ENCODE measurements at regions not wholly inside any gene's neighbourhood (a gene's known extent, or its start where the extent isn't known, plus 50 kb on each side); places are given as distances from the start of the nearest gene placed in this dataset.

DNA sequence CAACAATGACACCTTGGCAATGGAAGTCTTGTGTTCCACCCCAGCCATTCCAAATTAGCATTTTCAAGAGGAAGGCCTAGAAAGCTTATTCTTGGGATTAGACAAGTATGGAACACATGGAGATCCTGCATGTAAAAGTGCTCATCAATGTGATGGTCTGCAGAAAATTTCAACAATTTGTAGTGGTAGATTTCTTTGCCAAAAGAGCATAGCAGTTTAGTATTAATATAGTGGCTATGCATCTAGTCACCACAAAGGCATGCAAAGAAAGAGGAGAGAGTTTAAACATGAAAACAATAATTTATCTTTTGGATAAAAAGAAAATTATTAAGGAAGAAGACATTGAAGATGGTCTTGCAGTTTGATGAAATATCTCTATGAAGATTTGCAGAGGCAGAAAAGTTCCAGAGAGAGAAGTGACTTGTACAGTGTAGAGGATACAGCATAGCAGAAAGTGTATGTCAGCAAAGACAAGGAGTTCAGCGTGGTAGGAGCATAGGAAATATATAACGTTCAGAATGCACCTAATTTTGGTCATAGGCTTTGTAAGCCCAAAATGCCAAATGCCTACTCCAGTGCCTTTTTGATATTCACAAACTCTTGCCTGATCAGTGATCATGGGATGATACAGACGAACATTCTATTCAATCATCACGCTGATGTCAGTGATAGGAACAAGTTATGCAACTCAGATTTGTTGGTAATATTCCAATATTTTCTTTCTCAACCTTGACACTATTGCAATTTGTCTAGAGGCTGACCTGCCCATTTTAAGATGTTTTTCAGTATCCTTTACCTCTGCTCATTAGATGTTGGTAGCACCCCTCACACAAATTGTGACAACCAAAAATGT is 727.9 kb upstream of the SOX9 start:
- TF ChIP-seq, protein P1, sequence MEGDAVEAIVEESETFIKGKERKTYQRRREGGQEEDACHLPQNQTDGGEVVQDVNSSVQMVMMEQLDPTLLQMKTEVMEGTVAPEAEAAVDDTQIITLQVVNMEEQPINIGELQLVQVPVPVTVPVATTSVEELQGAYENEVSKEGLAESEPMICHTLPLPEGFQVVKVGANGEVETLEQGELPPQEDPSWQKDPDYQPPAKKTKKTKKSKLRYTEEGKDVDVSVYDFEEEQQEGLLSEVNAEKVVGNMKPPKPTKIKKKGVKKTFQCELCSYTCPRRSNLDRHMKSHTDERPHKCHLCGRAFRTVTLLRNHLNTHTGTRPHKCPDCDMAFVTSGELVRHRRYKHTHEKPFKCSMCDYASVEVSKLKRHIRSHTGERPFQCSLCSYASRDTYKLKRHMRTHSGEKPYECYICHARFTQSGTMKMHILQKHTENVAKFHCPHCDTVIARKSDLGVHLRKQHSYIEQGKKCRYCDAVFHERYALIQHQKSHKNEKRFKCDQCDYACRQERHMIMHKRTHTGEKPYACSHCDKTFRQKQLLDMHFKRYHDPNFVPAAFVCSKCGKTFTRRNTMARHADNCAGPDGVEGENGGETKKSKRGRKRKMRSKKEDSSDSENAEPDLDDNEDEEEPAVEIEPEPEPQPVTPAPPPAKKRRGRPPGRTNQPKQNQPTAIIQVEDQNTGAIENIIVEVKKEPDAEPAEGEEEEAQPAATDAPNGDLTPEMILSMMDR (conservative IDR thresholded peaks at IDR 0.05; ENCODE audit: low read depth, low read length), result no peak
- TF ChIP-seq EZH2 (IDR thresholded peaks at IDR 0.05; ENCODE audit: borderline replicate concordance, low read depth, low read length, poor library complexity, severe bottlenecking), result no peak
